ENCODE measurements at regions not wholly inside any gene's neighbourhood (a gene's known extent, or its start where the extent isn't known, plus 50 kb on each side); places are given as distances from the start of the nearest gene placed in this dataset.

DNA sequence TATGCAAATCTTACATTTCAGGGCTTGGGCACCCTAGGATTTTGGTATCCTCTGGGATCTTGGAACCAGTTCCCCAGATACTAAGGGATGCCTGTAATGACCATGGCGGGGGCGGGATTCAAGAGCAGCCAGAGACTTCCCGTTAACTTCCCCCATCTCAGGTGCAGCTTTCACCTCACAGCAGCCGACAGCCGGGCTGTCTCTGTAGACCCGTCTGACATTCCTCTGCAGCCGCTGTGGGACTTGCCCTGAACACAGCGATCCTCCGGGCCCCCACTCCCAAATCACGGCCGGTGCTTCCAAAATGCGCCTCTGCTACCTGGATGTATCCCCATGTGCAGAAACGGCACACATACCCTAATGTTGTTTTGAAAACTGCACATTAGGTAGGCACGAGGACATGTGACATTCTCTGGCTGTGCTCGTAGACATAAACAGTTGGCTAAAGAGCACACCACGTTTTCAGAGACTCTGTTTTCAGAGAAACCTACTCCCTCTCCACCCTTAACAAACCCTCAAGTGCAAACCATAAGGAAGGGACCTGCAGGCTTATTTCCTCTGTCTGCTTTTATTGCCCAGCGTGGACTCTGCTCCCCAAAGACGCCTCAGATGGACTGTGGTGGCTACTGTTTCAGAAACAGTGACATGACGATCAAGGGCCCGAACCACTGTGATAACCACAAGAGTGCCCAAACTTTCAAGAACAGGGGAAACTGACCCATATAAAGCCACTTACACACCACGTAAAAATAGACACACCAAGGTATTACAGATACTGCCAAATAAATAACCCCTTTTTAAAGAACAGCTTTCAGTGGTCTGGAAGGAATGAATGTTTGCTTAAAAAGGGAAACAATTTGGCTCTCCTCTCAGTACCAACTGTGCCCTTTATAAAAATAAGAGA, 72.9 kb upstream of the FOXC1 start:
- in situ Hi-C loops (cut with MboI; ENCODE audit: low pct_ligation_motif_present in 1 of 4, low pct_unique_long_range_greater_than_20kb in 1 of 4, low sequenced_read_pairs in 3 of 4), result no loop called here
- intact Hi-C loops (cut with DNase I; ENCODE audit: low total_unique reads), result no loop called here
- Histone ChIP-seq H3K27me3 (no peaks in the 10 kb centered on the region), H3K4me3 (no peak overlapping the region), H3K9me3 (no peaks in the 10 kb centered on the region), H3K4me1 (peaks cover 0 to 11% (median 4%) of the 10 kb centered on the region in 4 donors), H3K36me3 (no peaks in the 10 kb centered on the region), H3K27ac (no peak overlapping the region)
- TF ChIP-seq POLR2A (IDR thresholded peaks at IDR 0.05) (no peak), EP300 (IDR thresholded peaks at IDR 0.05; ENCODE audit: low read depth) (no peak), POLR2AphosphoS5 (IDR thresholded peaks at IDR 0.05) (no peak), CTCF (IDR thresholded peaks at IDR 0.05) (no peak)
- peak; percentile 30 for DNase-seq
- WGBS, 2 donors (ENCODE audit: low coverage in 1 of 2), result 51% methylated on average over 21 of the region's 21 CpGs; no CpG with 5 or more reads in 1 of the 2 donors

DNA sequence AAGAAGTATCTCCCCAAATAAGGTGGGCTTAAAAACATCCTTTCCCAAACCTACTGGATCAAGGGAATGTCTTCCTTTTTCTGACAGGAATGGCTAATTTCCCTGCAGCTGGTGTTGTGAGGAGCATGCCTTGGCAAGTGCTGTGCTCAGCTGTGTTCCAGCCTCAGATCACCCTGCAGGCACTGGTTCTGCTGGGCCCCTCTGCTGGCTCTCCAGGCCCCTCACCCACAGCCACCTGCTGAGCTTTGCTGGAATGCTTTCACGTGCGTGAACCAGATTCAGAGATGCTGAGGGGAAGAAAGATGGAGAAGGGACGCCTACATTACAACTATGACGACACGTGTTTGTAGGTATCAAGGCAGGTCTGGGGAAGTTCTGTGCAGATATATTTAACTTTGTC, 71.3 kb upstream of the FOXC1 start:
- no peaks in the 10 kb centered on the region for H3K36me3 ChIP-seq
- H3K9me3 ChIP-seq, result no peaks in the 10 kb centered on the region
- peaks cover 0 to 11% (median 4%) of the 10 kb centered on the region in 4 donors for H3K4me1 ChIP-seq
- in situ Hi-C loops (cut with MboI; ENCODE audit: low pct_ligation_motif_present in 1 of 4, low pct_unique_long_range_greater_than_20kb in 1 of 4, low sequenced_read_pairs in 3 of 4) (no loop called here), intact Hi-C loops (cut with DNase I; ENCODE audit: low total_unique reads) (no loop called here)
- no peak overlapping the region for H3K4me3 ChIP-seq
- no peak for DNase-seq
- no peaks in the 10 kb centered on the region for H3K27me3 ChIP-seq
- H3K27ac ChIP-seq, result no peak overlapping the region
- WGBS, 2 donors (ENCODE audit: low coverage in 1 of 2), result 86 to 90% methylated on average over 5 of the region's 5 CpGs
- no peak for TF ChIP-seq CTCF (IDR thresholded peaks at IDR 0.05)
- no peak for TF ChIP-seq POLR2A (IDR thresholded peaks at IDR 0.05)
- no peak for TF ChIP-seq POLR2AphosphoS5 (IDR thresholded peaks at IDR 0.05)
- no peak for TF ChIP-seq EP300 (IDR thresholded peaks at IDR 0.05; ENCODE audit: low read depth)

GRCh38 chr6:1538810-1539478, 70.8 kb upstream of the FOXC1 start:
- no peak overlapping the region for H3K4me3 ChIP-seq
- 80 to 100% methylated on average over 1 to 16 of the region's 16 CpGs for WGBS, 2 donors (ENCODE audit: low coverage in 1 of 2)
- no peak for DNase-seq
- H3K36me3 ChIP-seq, result no peaks in the 10 kb centered on the region
- no peaks in the 10 kb centered on the region for H3K9me3 ChIP-seq
- no peak overlapping the region for H3K27ac ChIP-seq
- no peak for TF ChIP-seq POLR2A (IDR thresholded peaks at IDR 0.05)
- TF ChIP-seq EP300 (IDR thresholded peaks at IDR 0.05; ENCODE audit: low read depth), result no peak
- peaks cover 0 to 11% (median 4%) of the 10 kb centered on the region in 4 donors for H3K4me1 ChIP-seq
- no peaks in the 10 kb centered on the region for H3K27me3 ChIP-seq
- in situ Hi-C loops (cut with MboI; ENCODE audit: low pct_ligation_motif_present in 1 of 4, low pct_unique_long_range_greater_than_20kb in 1 of 4, low sequenced_read_pairs in 3 of 4), result no loop called here
- intact Hi-C loops (cut with DNase I; ENCODE audit: low total_unique reads), result no loop called here

DNA sequence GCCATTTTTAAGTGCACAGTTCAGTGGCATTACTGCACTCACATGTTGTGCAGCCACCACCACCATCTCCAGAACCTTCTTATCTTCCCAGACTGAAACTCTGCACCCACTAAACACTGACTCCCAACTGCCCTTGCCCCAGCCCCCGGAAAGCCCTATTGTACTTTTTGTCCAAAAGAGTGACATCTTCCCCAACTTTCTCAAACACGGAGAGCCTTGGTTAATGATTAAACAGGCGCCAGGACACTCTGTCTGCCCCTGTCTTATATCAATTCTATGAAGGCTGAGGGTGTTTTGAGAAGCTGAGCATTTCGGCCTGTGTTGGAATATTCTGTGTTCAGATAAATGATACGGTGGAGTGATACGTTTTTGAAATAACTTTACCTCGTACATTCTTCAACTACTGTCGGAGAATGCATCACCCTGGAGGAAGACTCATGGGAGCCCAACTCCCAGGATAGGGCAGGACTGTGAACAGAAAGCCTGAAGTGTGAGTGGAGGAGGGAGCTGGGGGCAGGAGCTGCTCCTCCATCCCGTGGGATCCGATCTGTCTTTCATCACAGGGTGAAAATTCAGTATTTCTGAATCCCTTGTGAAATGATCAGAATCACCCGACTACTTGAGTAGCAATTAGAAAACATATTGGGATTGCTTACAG, 68.7 kb upstream of the FOXC1 start:
- intact Hi-C loops (cut with DNase I; ENCODE audit: low total_unique reads) (no loop called here), in situ Hi-C loops (cut with MboI; ENCODE audit: low pct_ligation_motif_present in 1 of 4, low pct_unique_long_range_greater_than_20kb in 1 of 4, low sequenced_read_pairs in 3 of 4) (no loop called here)
- Histone ChIP-seq H3K27me3 (no peaks in the 10 kb centered on the region), H3K27ac (no peak overlapping the region), H3K4me3 (no peak overlapping the region), H3K9me3 (no peaks in the 10 kb centered on the region), H3K36me3 (no peaks in the 10 kb centered on the region), H3K4me1 (peaks cover 0 to 11% (median 4%) of the 10 kb centered on the region in 4 donors)
- no peak for TF ChIP-seq EP300 (IDR thresholded peaks at IDR 0.05; ENCODE audit: low read depth)
- 89 to 92% methylated on average over 2 to 11 of the region's 11 CpGs for WGBS, 2 donors (ENCODE audit: low coverage in 1 of 2)
- DNase-seq, result no peak

- in situ Hi-C loops (cut with MboI; ENCODE audit: low pct_ligation_motif_present in 1 of 4, low pct_unique_long_range_greater_than_20kb in 1 of 4, low sequenced_read_pairs in 3 of 4), result no loop called here
- DNase-seq, result no peak
- intact Hi-C loops (cut with DNase I; ENCODE audit: low total_unique reads), result no loop called here
- H3K36me3 ChIP-seq, result no peaks in the 10 kb centered on the region
- no peak overlapping the region for H3K4me3 ChIP-seq
- H3K9me3 ChIP-seq, result no peaks in the 10 kb centered on the region
- no peak overlapping the region for H3K27ac ChIP-seq
- TF ChIP-seq EP300 (IDR thresholded peaks at IDR 0.05; ENCODE audit: low read depth), result no peak
- no peak for TF ChIP-seq POLR2A (IDR thresholded peaks at IDR 0.05)
- no peak for TF ChIP-seq POLR2AphosphoS5 (IDR thresholded peaks at IDR 0.05)
- TF ChIP-seq CTCF (IDR thresholded peaks at IDR 0.05), result no peak
- peaks cover 0 to under 1% (median 0%) of the 10 kb centered on the region in 4 donors for H3K4me1 ChIP-seq
- H3K27me3 ChIP-seq, result no peaks in the 10 kb centered on the region
These were observed 67.4 kb upstream of the FOXC1 start for GRCh38 chr6:1542335-1542734.
